WTC11 (cell line): ENCODE measurements at regions not wholly inside any gene's neighbourhood (a gene's known extent, or its start where the extent isn't known, plus 50 kb on each side); places are given as distances from the start of the nearest gene placed in this dataset.

Experiments
- ATAC-seq: fragments of 200-7000 bp; cut with Tn5 transposase; 2 replicates; pipeline ENCODE4 v1.10.0; 2021; ENCODE audit warnings: mild to moderate bottlenecking, moderate library complexity
- CTCF ChIA-PET: fragments of 300-600 bp; sonication (Branson Sonifier 250); formaldehyde crosslinking; loops from one replicate; lab custom pipeline; 2021; ENCODE audit warnings: antibody characterized with exemption; lab: Charles Lee
- POLR2A ChIA-PET: fragments of 350-600 bp; sonication (Branson Sonifier 250); formaldehyde crosslinking; loops from one replicate; lab custom pipeline; 2021; ENCODE audit warnings: antibody characterized with exemption; lab: Charles Lee
- DNase-seq: peaks from one replicate; pipeline ENCODE4 v3.0.0; 2021; ENCODE audit warnings: low spot score
- H3K27ac Mint-ChIP-seq: 2 replicates; pipeline ENCODE4 v1.8.0; 2021; ENCODE audit warnings: mixed read lengths
- H3K27me3 Mint-ChIP-seq: 2 replicates; pipeline ENCODE4 v1.8.0; 2021; ENCODE audit warnings: low read depth, mild to moderate bottlenecking, moderate library complexity, mixed read lengths
- H3K36me3 Mint-ChIP-seq: 2 replicates; pipeline ENCODE4 v1.8.0; 2021; ENCODE audit warnings: mixed read lengths
- H3K4me1 Mint-ChIP-seq: 2 replicates; pipeline ENCODE4 v1.8.0; 2022; ENCODE audit warnings: mixed read lengths
- H3K4me3 Mint-ChIP-seq: 2 replicates; pipeline ENCODE4 v1.8.0; 2021; ENCODE audit warnings: mild to moderate bottlenecking, moderate library complexity, mixed read lengths
- H3K9me3 Mint-ChIP-seq: 2 replicates; pipeline ENCODE4 v1.8.0; 2021; ENCODE audit warnings: mixed read lengths
- ATF3 ChIP-seq: sonication (generic); formaldehyde crosslinking; conservative IDR thresholded peaks from 2 replicates; pipeline ENCODE4 v1.8.1; 2022; ENCODE audit warnings: mild to moderate bottlenecking, missing genetic modification reagents
- CREM ChIP-seq: sonication (generic); formaldehyde crosslinking; IDR thresholded peaks from 2 replicates; pipeline ENCODE4 v1.8.1; 2022; ENCODE audit warnings: mild to moderate bottlenecking, missing genetic modification reagents, moderate library complexity
- E2F1 ChIP-seq: sonication (generic); formaldehyde crosslinking; IDR thresholded peaks from 2 replicates; pipeline ENCODE4 v1.8.0; 2022; ENCODE audit warnings: mild to moderate bottlenecking, missing genetic modification reagents
- E2F4 ChIP-seq: sonication (generic); formaldehyde crosslinking; IDR thresholded peaks from 2 replicates; pipeline ENCODE4 v1.8.1; 2022; ENCODE audit warnings: low read depth, mild to moderate bottlenecking, moderate library complexity, missing genetic modification reagents, borderline replicate concordance
- E2F5 ChIP-seq: sonication (generic); formaldehyde crosslinking; IDR thresholded peaks from 2 replicates; pipeline ENCODE4 v1.8.1; 2022; ENCODE audit warnings: mild to moderate bottlenecking, moderate library complexity, missing genetic modification reagents
- ESRRA ChIP-seq: sonication (generic); formaldehyde crosslinking; IDR thresholded peaks from 2 replicates; pipeline ENCODE4 v1.8.1; 2022; ENCODE audit warnings: mild to moderate bottlenecking, missing genetic modification reagents, borderline replicate concordance
- FOXJ3 ChIP-seq: sonication (generic); formaldehyde crosslinking; IDR thresholded peaks from 2 replicates; pipeline ENCODE4 v1.9.0; 2021; ENCODE audit warnings: missing genetic modification reagents, mild to moderate bottlenecking, borderline replicate concordance
- GABPB1 ChIP-seq: sonication (generic); formaldehyde crosslinking; IDR thresholded peaks from 2 replicates; pipeline ENCODE4 v1.8.1; 2023; ENCODE audit warnings: mild to moderate bottlenecking, missing genetic modification reagents
- GTF2I ChIP-seq: fragments of 250-450 bp; sonication (Bioruptor Pico); conservative IDR thresholded peaks from 2 replicates; pipeline ENCODE4 v1.4.0; 2021; ENCODE audit warnings: mild to moderate bottlenecking
- JAZF1 ChIP-seq: fragments of 250-450 bp; sonication (Bioruptor Pico); IDR thresholded peaks from 2 replicates; pipeline ENCODE4 v1.9.0; 2021; ENCODE audit warnings: moderate library complexity, mild to moderate bottlenecking, inconsistent platforms
- NR1H2 ChIP-seq: sonication (generic); formaldehyde crosslinking; IDR thresholded peaks from 2 replicates; pipeline ENCODE4 v1.9.0; 2021; ENCODE audit warnings: mild to moderate bottlenecking, moderate library complexity, missing genetic modification reagents
- NR2C2 ChIP-seq: sonication (generic); formaldehyde crosslinking; IDR thresholded peaks from 2 replicates; pipeline ENCODE4 v1.8.0; 2022; ENCODE audit warnings: mild to moderate bottlenecking, missing genetic modification reagents
- PRDM15 ChIP-seq: sonication (generic); formaldehyde crosslinking; IDR thresholded peaks from 2 replicates; pipeline ENCODE4 v1.8.0; 2022; ENCODE audit warnings: missing genetic modification reagents
- SMAD3 ChIP-seq: sonication (generic); formaldehyde crosslinking; IDR thresholded peaks from 2 replicates; pipeline ENCODE4 v1.8.0; 2022; ENCODE audit warnings: missing genetic modification reagents, mild to moderate bottlenecking, borderline replicate concordance
- ZNF138 ChIP-seq: sonication (generic); formaldehyde crosslinking; conservative IDR thresholded peaks from 2 replicates; pipeline ENCODE4 v1.8.1; 2022; ENCODE audit warnings: mild to moderate bottlenecking, moderate library complexity, missing genetic modification reagents
- ZNF219 ChIP-seq: sonication (generic); formaldehyde crosslinking; IDR thresholded peaks from 2 replicates; pipeline ENCODE4 v1.8.0; 2023; ENCODE audit warnings: missing genetic modification reagents, mild to moderate bottlenecking, borderline replicate concordance
- ZNF232 ChIP-seq: sonication (generic); formaldehyde crosslinking; IDR thresholded peaks from 2 replicates; pipeline ENCODE4 v1.8.0; 2022; ENCODE audit warnings: mild to moderate bottlenecking, missing genetic modification reagents
- ZNF263 ChIP-seq: sonication (generic); formaldehyde crosslinking; IDR thresholded peaks from 2 replicates; pipeline ENCODE4 v1.8.1; 2022; ENCODE audit warnings: low read depth, mild to moderate bottlenecking, moderate library complexity, missing genetic modification reagents
- ZNF396 ChIP-seq: fragments of 250-450 bp; sonication (Bioruptor Pico); IDR thresholded peaks from 2 replicates; pipeline ENCODE4 v1.8.0; 2021; ENCODE audit warnings: mild to moderate bottlenecking, moderate library complexity, borderline replicate concordance
- ZSCAN18 ChIP-seq: fragments of 250-450 bp; sonication (Bioruptor Pico); IDR thresholded peaks from 2 replicates; pipeline ENCODE4 v2.1.2; 2022; ENCODE audit warnings: mild to moderate bottlenecking, moderate library complexity

GRCh38 chr5:18403941-18404438, 769.7 kb downstream of the TAF11L14 start:
- Mint-ChIP-seq H3K27me3 (no peaks in the 10 kb centered on the region), H3K4me1 (peaks cover 4% of the 10 kb centered on the region), H3K36me3 (no peaks in the 10 kb centered on the region), H3K27ac (no peak overlapping the region), H3K4me3 (no peak overlapping the region), H3K9me3 (peaks cover 8% of the 10 kb centered on the region; the same call in 1 of the 2 replicates)
- ChIA-PET POLR2A (no interaction called here), CTCF (no interaction called here)
- ATAC-seq (no peak), DNase-seq (no peak)
- TF ChIP-seq JAZF1 (CRISPR knock-in tag) (no peak), ESRRA (CRISPR knock-in tag) (no peak), NR2C2 (CRISPR knock-in tag) (no peak), CREM (no peak), GTF2I (no peak), ZNF138 (CRISPR knock-in tag) (no peak), SMAD3 (CRISPR knock-in tag) (no peak), E2F4 (no peak)

GRCh38 chr5:18420711-18421110, 786.5 kb downstream of the TAF11L14 start:
- TF ChIP-seq ZSCAN18 (CRISPR knock-in tag) (no peak), ZNF232 (CRISPR knock-in tag) (no peak), ZNF263 (no peak), FOXJ3 (CRISPR knock-in tag) (no peak)
- Mint-ChIP-seq H3K4me3 (no peak overlapping the region), H3K4me1 (no peaks in the 10 kb centered on the region), H3K9me3 (peaks cover 14% of the 10 kb centered on the region), H3K27ac (no peak overlapping the region), H3K36me3 (no peaks in the 10 kb centered on the region), H3K27me3 (no peaks in the 10 kb centered on the region)
- ChIA-PET POLR2A (no interaction called here), CTCF (no interaction called here)
- no peak for ATAC-seq
- DNase-seq, result no peak

GRCh38 chr5:18433336-18433735, 799.1 kb downstream of the TAF11L14 start:
- no peak for TF ChIP-seq FOXJ3 (CRISPR knock-in tag)
- no peak for TF ChIP-seq SMAD3 (CRISPR knock-in tag)
- no peak for TF ChIP-seq GABPB1 (CRISPR knock-in tag)
- no peak for TF ChIP-seq PRDM15 (CRISPR knock-in tag)
- Mint-ChIP-seq H3K9me3 (peaks cover 21% of the 10 kb centered on the region), H3K27ac (no peak overlapping the region), H3K4me1 (peaks cover 2% of the 10 kb centered on the region; the same call in 1 of the 2 replicates), H3K36me3 (peaks cover 12% of the 10 kb centered on the region), H3K27me3 (no peaks in the 10 kb centered on the region; the same call in 1 of the 2 replicates), H3K4me3 (no peak overlapping the region)
- DNase-seq, result no peak
- CTCF ChIA-PET, result no interaction called here
- no peak for ATAC-seq
- POLR2A ChIA-PET, result no interaction called here

- POLR2A ChIA-PET, result no interaction called here
- DNase-seq (no peak), ATAC-seq (no peak)
- Mint-ChIP-seq H3K9me3 (peaks cover 33% of the 10 kb centered on the region), H3K27ac (no peak overlapping the region), H3K36me3 (peaks cover 8% of the 10 kb centered on the region), H3K4me3 (no peak overlapping the region), H3K27me3 (no peaks in the 10 kb centered on the region), H3K4me1 (peaks cover 2% of the 10 kb centered on the region; the same call in 1 of the 2 replicates)
- CTCF ChIA-PET, result no interaction called here
- no peak for TF ChIP-seq ATF3 (CRISPR knock-in tag)
- TF ChIP-seq E2F5 (CRISPR knock-in tag), result no peak
- no peak for TF ChIP-seq E2F1 (CRISPR knock-in tag)
- TF ChIP-seq NR1H2 (CRISPR knock-in tag), result no peak
- no peak for TF ChIP-seq ZNF219 (CRISPR knock-in tag)
- no peak for TF ChIP-seq ZNF396 (CRISPR knock-in tag)
- TF ChIP-seq ZSCAN18 (CRISPR knock-in tag), result no peak
Observed at GRCh38 chr5:18438126-18438525, 803.9 kb downstream of the TAF11L14 start.
